ENCODE measurements at regions not wholly inside any gene's neighbourhood (a gene's known extent, or its start where the extent isn't known, plus 50 kb on each side); places are given as distances from the start of the nearest gene placed in this dataset.

- TF ChIP-seq EZH2phosphoT487 (IDR thresholded peaks at IDR 0.05; ENCODE audit: low read depth), result no peak
- TF ChIP-seq, protein P1, sequence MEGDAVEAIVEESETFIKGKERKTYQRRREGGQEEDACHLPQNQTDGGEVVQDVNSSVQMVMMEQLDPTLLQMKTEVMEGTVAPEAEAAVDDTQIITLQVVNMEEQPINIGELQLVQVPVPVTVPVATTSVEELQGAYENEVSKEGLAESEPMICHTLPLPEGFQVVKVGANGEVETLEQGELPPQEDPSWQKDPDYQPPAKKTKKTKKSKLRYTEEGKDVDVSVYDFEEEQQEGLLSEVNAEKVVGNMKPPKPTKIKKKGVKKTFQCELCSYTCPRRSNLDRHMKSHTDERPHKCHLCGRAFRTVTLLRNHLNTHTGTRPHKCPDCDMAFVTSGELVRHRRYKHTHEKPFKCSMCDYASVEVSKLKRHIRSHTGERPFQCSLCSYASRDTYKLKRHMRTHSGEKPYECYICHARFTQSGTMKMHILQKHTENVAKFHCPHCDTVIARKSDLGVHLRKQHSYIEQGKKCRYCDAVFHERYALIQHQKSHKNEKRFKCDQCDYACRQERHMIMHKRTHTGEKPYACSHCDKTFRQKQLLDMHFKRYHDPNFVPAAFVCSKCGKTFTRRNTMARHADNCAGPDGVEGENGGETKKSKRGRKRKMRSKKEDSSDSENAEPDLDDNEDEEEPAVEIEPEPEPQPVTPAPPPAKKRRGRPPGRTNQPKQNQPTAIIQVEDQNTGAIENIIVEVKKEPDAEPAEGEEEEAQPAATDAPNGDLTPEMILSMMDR (IDR thresholded peaks at IDR 0.05; ENCODE audit: low read depth, low read length), result no peak
- H3K27ac ChIP-seq (ENCODE audit: low read length), result no peak overlapping the region
- no peaks in the 10 kb centered on the region for H4K20me1 ChIP-seq (ENCODE audit: insufficient read depth, low read length)
- H2AFZ ChIP-seq (ENCODE audit: low read depth, low read length), result no peak overlapping the region
- no peaks in the 10 kb centered on the region for H3K4me1 ChIP-seq (ENCODE audit: low read length)
- no peak overlapping the region for H3K9ac ChIP-seq (ENCODE audit: low read length)
- H3K4me3 ChIP-seq (ENCODE audit: low read length), result no peak overlapping the region
- H3K4me2 ChIP-seq (ENCODE audit: low read length), result no peak overlapping the region
- H3K9me3 ChIP-seq (ENCODE audit: insufficient read depth, low read length), result no peaks in the 10 kb centered on the region
- no peaks in the 10 kb centered on the region for H3K36me3 ChIP-seq (replicated peaks; ENCODE audit: low read depth, low read length)
- no peaks in the 10 kb centered on the region for H3K79me2 ChIP-seq (ENCODE audit: low read length)
- no peaks in the 10 kb centered on the region for H3K27me3 ChIP-seq (ENCODE audit: low read depth, low read length)
Measured at GRCh38 chr2:467892-468647, 180.2 kb upstream of the ALKAL2 start.

- Histone ChIP-seq H3K27me3 (ENCODE audit: low read depth, low read length) (no peaks in the 10 kb centered on the region), H4K20me1 (ENCODE audit: insufficient read depth, low read length) (no peaks in the 10 kb centered on the region), H3K27ac (ENCODE audit: low read length) (no peak overlapping the region), H2AFZ (ENCODE audit: low read depth, low read length) (no peak overlapping the region), H3K9ac (ENCODE audit: low read length) (no peak overlapping the region), H3K4me1 (ENCODE audit: low read length) (no peaks in the 10 kb centered on the region), H3K9me3 (ENCODE audit: insufficient read depth, low read length) (no peaks in the 10 kb centered on the region), H3K36me3 (replicated peaks; ENCODE audit: low read depth, low read length) (no peaks in the 10 kb centered on the region), H3K79me2 (ENCODE audit: low read length) (no peaks in the 10 kb centered on the region), H3K4me2 (ENCODE audit: low read length) (no peak overlapping the region), H3K4me3 (ENCODE audit: low read length) (no peak overlapping the region)
- TF ChIP-seq, protein P1 (IDR thresholded peaks at IDR 0.05; ENCODE audit: low read depth, low read length), result no peak
- no peak for TF ChIP-seq EZH2phosphoT487 (IDR thresholded peaks at IDR 0.05; ENCODE audit: low read depth)
Measured at GRCh38 chr2:467543-467891, 179.6 kb upstream of the ALKAL2 start.

GRCh38 chr2:467101-467500, 179.2 kb upstream of the ALKAL2 start:
- Histone ChIP-seq H3K79me2 (ENCODE audit: low read length) (no peaks in the 10 kb centered on the region), H3K4me2 (ENCODE audit: low read length) (no peak overlapping the region), H4K20me1 (ENCODE audit: insufficient read depth, low read length) (no peaks in the 10 kb centered on the region), H3K27ac (ENCODE audit: low read length) (no peak overlapping the region), H3K9me3 (ENCODE audit: insufficient read depth, low read length) (no peaks in the 10 kb centered on the region), H3K4me1 (ENCODE audit: low read length) (no peaks in the 10 kb centered on the region), H2AFZ (ENCODE audit: low read depth, low read length) (no peak overlapping the region), H3K4me3 (ENCODE audit: low read length) (no peak overlapping the region), H3K36me3 (replicated peaks; ENCODE audit: low read depth, low read length) (no peaks in the 10 kb centered on the region), H3K9ac (ENCODE audit: low read length) (no peak overlapping the region), H3K27me3 (ENCODE audit: low read depth, low read length) (no peaks in the 10 kb centered on the region)
- TF ChIP-seq EZH2phosphoT487 (IDR thresholded peaks at IDR 0.05; ENCODE audit: low read depth), result no peak
- TF ChIP-seq, protein P1 (IDR thresholded peaks at IDR 0.05; ENCODE audit: low read depth, low read length), result no peak

DNA sequence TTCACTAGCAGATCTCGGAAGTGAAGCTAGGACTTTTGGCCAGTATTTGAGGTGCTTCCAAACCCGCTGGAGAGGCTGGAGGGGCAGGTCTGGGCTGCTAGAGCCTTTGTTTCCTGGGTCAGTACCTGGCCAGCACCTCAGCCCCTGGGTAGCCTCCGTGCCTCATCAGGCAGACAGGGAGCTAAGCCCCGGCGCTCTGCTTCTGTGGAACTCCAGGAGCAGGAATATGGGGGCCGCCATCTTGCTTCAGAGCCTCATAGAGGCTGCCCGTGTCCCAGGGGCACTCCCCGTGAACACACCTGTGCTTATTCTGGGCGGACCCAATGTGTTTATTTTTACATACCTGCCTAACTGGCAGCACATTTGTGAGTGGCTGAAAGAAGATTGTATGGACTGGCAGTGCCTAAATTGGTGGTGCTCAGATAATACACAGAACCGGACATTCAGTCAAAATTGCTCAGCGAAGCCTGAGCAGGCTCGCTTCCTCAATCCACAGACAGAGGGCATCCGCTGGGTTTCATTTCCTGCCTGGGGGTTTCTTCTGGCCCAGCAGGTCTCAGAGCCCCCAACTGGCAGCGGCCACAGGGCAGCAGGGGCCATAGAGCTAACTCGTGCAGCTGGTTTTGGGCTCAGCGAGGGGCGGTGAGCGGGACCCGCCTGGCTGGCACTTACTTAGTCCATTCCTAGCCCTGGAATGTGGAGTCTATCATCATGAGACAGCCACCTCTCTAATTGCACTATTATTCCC, 176.8 kb upstream of the ALKAL2 start:
- Histone ChIP-seq H3K27ac (ENCODE audit: low read length) (no peak overlapping the region), H3K4me1 (ENCODE audit: low read length) (no peaks in the 10 kb centered on the region), H3K27me3 (ENCODE audit: low read depth, low read length) (no peaks in the 10 kb centered on the region), H3K9ac (ENCODE audit: low read length) (no peak overlapping the region), H3K36me3 (replicated peaks; ENCODE audit: low read depth, low read length) (no peaks in the 10 kb centered on the region), H2AFZ (ENCODE audit: low read depth, low read length) (no peak overlapping the region), H3K9me3 (ENCODE audit: insufficient read depth, low read length) (no peaks in the 10 kb centered on the region), H3K79me2 (ENCODE audit: low read length) (no peaks in the 10 kb centered on the region), H3K4me2 (ENCODE audit: low read length) (no peak overlapping the region), H4K20me1 (ENCODE audit: insufficient read depth, low read length) (no peaks in the 10 kb centered on the region), H3K4me3 (ENCODE audit: low read length) (no peak overlapping the region)
- TF ChIP-seq EZH2phosphoT487 (IDR thresholded peaks at IDR 0.05; ENCODE audit: low read depth), result no peak
- TF ChIP-seq, protein P1 (IDR thresholded peaks at IDR 0.05; ENCODE audit: low read depth, low read length), result no peak

Data from OCI-LY3 (cell line).